RPMI7951 (cell line): ENCODE measurements at regions not wholly inside any gene's neighbourhood (a gene's known extent, or its start where the extent isn't known, plus 50 kb on each side); places are given as distances from the start of the nearest gene placed in this dataset.
"Not testable (repeated sequence)": the region's sequence is repeated elsewhere in the genome, so short reads cannot be mapped to it uniquely, and the experiment has no call there.

Source experiments
- DNase-seq: peaks from one replicate; pipeline ENCODE4 v3.0.0-alpha.2; 2012; ENCODE audit warnings: low read depth

DNA sequence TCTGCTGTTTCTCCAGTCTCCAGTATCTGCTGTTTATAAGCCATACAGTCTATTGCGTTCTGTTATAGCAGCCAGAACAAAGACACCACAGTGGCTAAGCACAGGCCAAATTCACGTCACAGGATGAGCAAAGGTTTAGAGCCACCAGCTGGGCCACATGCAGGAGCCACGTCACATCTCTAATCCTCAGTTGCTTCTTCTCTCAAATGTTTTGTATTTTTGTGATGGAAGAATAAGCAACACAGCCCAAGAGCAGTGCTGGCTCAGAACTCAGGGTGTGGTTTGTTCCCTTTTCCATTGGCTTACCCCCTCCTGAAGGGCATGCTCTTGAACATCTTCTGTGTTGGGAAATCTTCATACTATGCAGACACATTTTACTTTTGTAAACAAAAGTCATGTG is 309.4 kb upstream of the CDH5 start:
- DNase-seq = no peak

GRCh38 chr16:66054095-66054494 is 312.4 kb upstream of the CDH5 start:
- no peak for DNase-seq

- no peak for DNase-seq
Observed at GRCh38 chr16:66052745-66053144, 313.7 kb upstream of the CDH5 start.

DNA sequence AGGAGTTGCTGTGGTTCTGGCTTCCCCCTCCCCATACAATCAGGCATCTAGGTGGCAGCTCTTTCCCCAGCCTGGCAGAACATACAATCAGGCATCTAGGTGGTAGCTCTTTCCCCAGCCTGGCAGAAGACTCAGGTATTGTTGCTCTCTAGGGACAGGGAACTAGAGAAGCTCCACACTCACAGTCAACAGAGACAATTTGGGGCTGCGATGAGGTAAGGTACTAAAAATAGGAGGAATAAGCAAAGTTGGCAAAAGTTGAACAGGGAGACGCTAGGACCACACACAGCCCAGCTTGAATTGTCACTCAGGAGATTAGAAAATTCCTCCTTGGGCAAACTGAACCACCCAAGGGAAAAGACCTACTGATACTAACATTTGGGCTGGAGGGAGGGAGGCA is 315.5 kb upstream of the CDH5 start:
- no peak for DNase-seq

GRCh38 chr16:66049865-66050264 is 316.6 kb upstream of the CDH5 start:
- no peak for DNase-seq

DNA sequence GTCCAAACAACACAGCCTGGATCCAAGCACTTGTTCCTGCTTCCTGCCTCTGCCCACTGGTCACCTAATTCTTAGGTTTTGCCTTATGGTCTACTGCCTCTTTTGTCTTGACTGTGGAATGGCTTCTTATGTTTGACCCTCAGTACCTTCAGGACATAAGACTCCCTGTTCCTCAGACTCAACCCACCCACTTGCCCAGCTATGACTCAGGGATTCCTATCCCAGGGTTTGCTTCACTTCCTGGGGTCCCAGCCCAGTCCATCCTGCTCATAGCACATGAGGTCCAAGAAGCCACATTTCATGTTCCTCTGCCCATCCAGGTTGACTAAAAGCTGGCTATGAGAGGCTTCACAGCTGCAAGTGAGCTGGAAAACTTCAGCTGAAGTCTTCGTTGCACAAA is 320.9 kb upstream of the CDH5 start:
- no peak for DNase-seq

GRCh38 chr16:66044556-66044955 is 321.9 kb upstream of the CDH5 start:
- no peak for DNase-seq

DNA sequence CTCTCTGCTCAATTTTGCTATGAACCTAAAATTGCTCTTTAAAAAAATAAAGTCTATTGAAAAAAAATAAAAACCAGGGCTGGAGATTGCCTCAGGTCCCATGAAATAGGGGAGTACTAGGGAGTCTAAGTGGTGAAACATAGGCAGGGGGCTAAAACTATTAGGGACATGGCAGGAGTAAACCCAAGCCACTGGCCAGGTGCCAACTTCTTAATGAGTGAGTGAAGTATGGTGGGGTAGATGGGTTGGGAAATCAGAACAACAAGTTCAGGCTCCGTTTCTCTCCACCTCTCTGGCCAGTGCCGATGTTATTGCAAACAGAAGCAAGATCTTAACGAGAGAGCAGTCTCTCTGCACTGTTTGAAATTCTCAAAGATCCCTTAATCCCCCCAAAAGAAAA is 322.4 kb upstream of the CDH5 start:
- no peak for DNase-seq

DNA sequence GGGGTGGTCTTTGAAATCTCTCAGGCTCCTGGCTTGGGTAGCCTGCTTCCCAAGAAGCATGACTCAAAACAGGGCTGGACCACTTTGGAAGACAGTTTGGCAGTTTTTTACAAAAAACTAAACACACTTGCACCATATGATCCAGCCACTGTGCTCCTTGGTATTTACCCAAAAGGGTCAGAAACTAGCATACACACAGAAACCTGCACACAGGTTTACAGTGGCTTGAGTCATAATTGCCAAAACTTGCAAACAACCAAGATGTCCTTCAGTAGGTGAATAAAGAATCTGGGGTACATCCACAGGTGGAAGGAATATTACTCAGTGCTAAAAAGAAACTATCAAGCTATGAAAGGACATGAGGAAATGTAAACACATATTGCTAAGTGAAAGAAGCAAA is 323.2 kb upstream of the CDH5 start:
- DNase-seq = no peak

DNA sequence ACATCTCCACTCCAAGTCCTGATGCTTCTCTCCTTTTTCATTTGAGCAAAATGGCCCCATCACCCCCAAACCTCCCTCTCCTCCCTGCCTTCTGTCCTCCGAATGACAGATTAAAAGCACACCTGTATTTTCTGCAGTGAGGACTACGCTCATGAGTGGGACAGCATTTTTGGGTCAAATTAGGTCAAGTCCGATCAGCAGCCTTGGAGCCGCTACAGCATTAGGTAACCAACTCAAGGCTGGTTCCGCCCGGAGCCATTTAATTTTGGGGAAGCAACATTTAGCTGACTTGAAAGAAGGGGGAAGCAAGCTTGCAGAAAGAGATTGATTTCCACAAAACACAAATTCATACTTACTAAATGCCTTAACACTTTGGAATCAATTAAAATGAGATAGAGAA is 324.1 kb upstream of the CDH5 start:
- DNase-seq = no peak

DNA sequence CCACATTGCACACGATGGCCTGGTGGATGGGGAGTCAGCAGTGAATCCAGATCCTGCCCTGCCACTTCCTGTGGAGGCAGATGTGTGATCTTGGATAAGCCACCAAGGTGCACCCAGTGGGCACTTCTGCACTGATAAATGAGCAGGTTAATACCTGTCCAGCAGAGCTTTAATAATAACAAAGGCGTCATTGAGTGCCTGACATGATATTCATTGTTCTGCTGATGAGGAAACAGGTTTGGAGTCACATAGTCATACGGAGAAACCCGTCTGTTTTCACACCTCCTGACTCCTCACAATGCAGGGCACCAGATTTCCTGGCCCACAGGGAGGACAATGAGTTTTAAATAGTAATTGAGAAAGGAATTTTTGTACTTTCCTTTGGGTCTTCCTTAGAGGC is 324.6 kb upstream of the CDH5 start:
- DNase-seq = no peak

- no peak for DNase-seq
Observed at GRCh38 chr16:66039793-66040192, 326.7 kb upstream of the CDH5 start.

GRCh38 chr16:66036793-66037715 is 329.4 kb upstream of the CDH5 start:
- DNase-seq = peak; percentile 93

DNA sequence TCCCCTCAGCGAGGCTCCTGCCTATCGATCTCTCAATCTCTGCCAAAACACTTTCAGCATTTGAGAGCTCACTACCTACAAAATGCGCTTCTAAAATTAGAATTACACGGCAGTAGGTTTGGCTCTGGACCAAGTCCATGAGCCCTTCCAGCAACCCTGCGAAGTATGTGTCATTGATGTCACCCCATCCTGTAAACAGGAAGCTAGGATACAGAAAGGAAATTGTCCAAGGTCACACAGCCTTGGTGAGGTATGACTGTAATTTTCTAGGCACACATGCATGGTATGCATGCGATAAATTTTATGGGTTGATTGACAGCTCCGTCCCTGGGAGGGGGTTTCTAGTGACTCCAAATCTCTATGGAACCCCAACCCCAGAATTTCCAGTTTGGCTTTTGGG is 330.3 kb upstream of the CDH5 start:
- peak; percentile 77 for DNase-seq

- no peak for DNase-seq
Observed at GRCh38 chr16:66035096-66035495, 331.4 kb upstream of the CDH5 start.

DNA sequence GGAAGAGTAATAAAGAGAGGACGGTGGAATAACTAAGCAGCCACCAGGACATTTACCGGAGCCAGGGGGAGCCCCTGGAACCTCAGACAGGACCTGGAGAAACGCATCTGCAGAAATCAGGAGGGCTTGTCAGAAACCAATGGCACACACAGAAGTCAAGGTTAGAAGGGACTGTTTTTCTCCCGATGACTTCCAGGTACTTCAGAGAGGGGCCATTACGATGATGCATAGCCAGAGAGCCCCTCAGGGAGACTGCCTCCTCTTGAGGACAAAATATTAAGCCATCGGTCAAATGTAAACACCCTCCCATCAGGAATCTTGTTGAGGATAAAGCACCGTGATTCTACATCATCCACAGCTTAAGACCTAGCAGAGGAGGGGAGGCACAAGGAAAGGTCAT is 333.6 kb upstream of the CDH5 start:
- DNase-seq = no peak

- peak; percentile 91 for DNase-seq
Observed at GRCh38 chr16:66030036-66030435, 336.5 kb upstream of the CDH5 start.

- peak; percentile 85 for DNase-seq
Observed at GRCh38 chr16:66028510-66029216, 337.8 kb upstream of the CDH5 start.

GRCh38 chr16:66026787-66027330 is 339.6 kb upstream of the CDH5 start:
- no peak for DNase-seq

DNA sequence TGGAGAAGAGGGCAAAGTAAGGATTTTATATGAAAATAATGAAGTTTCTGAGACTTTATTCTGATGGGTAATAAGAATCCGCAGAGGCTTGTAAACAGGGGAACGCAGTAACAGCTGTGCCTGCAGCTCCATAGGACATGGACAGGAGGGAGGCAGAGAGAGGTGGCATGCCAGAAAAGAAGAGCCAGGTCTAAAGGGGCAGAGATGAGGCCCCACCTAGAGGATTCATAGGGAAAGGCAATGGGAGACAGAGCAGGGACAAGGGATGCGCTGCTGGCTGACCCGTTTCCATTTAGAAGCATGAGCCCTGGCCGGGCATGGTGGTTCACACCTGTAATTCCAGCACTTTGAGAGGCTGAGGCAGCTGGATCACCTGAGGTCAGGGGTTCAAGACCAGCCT is 340.3 kb upstream of the CDH5 start:
- DNase-seq = peak; percentile 53

- DNase-seq = no peak
Observed at GRCh38 chr16:66025751-66026150, 340.7 kb upstream of the CDH5 start.

GRCh38 chr16:66024567-66024966 is 341.9 kb upstream of the CDH5 start:
- not testable (repeated sequence) for DNase-seq

DNA sequence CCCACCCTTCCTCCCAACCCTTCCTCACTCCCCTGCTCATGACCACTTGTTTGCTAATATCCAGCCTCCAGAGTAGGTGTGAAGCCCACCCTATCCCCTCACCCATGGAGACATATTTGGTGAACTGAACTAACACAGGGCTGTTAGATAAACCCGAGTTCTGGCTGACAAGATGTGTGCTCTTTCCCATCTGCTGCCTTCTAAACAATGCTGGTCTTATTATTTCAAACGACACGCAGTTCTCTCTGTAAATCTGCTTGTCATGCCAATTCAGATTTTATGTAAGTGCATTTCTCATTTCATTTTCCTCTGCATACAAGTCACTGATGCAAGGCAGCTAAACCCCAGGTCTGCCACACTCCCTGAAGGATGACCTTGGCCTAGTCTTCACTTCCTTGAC is 343.0 kb upstream of the CDH5 start:
- no peak for DNase-seq
